ENCODE measurements at regions not wholly inside any gene's neighbourhood (a gene's known extent, or its start where the extent isn't known, plus 50 kb on each side); places are given as distances from the start of the nearest gene placed in this dataset.
"Not testable (repeated sequence)": the region's sequence is repeated elsewhere in the genome, so short reads cannot be mapped to it uniquely, and the experiment has no call there.

GRCh38 chr14:99995700-99996356 lies 69.4 kb upstream of the EVL start:
- H3K9me3 Mint-ChIP-seq: no peaks in the 10 kb centered on the region
- H3K27me3 Mint-ChIP-seq (ENCODE audit: low read depth): no peaks in the 10 kb centered on the region
- H3K27ac Mint-ChIP-seq: no peak overlapping the region
- DNase-seq (peak; percentile 70 to 72), ATAC-seq (replicated peaks in 1 of 2) (peak; percentile 79 to 91)
- H3K4me3 Mint-ChIP-seq: no peak overlapping the region
- peaks cover 0 to 2% of the 10 kb centered on the region in 2 donors for H3K36me3 Mint-ChIP-seq (ENCODE audit: insufficient read depth in 2 of 2)
- H3K4me1 Mint-ChIP-seq (ENCODE audit: low read depth): peaks cover 18% of the 10 kb centered on the region

GRCh38 chr14:99996951-99997571 lies 68.2 kb upstream of the EVL start:
- H3K27ac Mint-ChIP-seq: no peak overlapping the region
- peaks cover 4 to 5% of the 10 kb centered on the region in 2 donors for H3K36me3 Mint-ChIP-seq (ENCODE audit: insufficient read depth in 2 of 2)
- H3K9me3 Mint-ChIP-seq: no peaks in the 10 kb centered on the region
- ATAC-seq (replicated peaks in 1 of 2) (no peak), DNase-seq (no peak)
- peaks cover 18% of the 10 kb centered on the region for H3K4me1 Mint-ChIP-seq (ENCODE audit: low read depth)
- H3K4me3 Mint-ChIP-seq: no peak overlapping the region
- no peaks in the 10 kb centered on the region for H3K27me3 Mint-ChIP-seq (ENCODE audit: low read depth)

- peaks cover 14% of the 10 kb centered on the region for H3K4me1 Mint-ChIP-seq (ENCODE audit: low read depth)
- DNase-seq; H3K27me3 Mint-ChIP-seq (ENCODE audit: low read depth); H3K9me3 Mint-ChIP-seq; H3K4me3 Mint-ChIP-seq; ATAC-seq (replicated peaks in 1 of 2); H3K27ac Mint-ChIP-seq: not testable (repeated sequence)
- H3K36me3 Mint-ChIP-seq (ENCODE audit: insufficient read depth in 2 of 2): peaks cover 8 to 13% of the 10 kb centered on the region in 2 donors
Measured at GRCh38 chr14:100000398-100000797, 64.8 kb upstream of the EVL start.

GRCh38 chr14:100004392-100004791 lies 60.8 kb upstream of the EVL start:
- no peaks in the 10 kb centered on the region for H3K27me3 Mint-ChIP-seq (ENCODE audit: low read depth)
- no peak for DNase-seq
- H3K4me3 Mint-ChIP-seq: no peak overlapping the region
- ATAC-seq (replicated peaks in 1 of 2): no peak
- no peaks in the 10 kb centered on the region for H3K4me1 Mint-ChIP-seq (ENCODE audit: low read depth)
- no peak overlapping the region for H3K27ac Mint-ChIP-seq
- peaks cover 1 to 2% of the 10 kb centered on the region in 2 donors for H3K9me3 Mint-ChIP-seq
- peaks cover 9 to 16% of the 10 kb centered on the region in 2 donors for H3K36me3 Mint-ChIP-seq (ENCODE audit: insufficient read depth in 2 of 2)

GRCh38 chr14:100007254-100007653 lies 58.0 kb upstream of the EVL start:
- peaks cover 2% of the 10 kb centered on the region for H3K4me1 Mint-ChIP-seq (ENCODE audit: low read depth)
- DNase-seq: no peak
- H3K9me3 Mint-ChIP-seq: peaks cover 1 to 2% of the 10 kb centered on the region in 2 donors
- H3K27ac Mint-ChIP-seq: no peak overlapping the region
- no peaks in the 10 kb centered on the region for H3K27me3 Mint-ChIP-seq (ENCODE audit: low read depth)
- no peak for ATAC-seq (replicated peaks in 1 of 2)
- peaks cover 5 to 10% of the 10 kb centered on the region in 2 donors for H3K36me3 Mint-ChIP-seq (ENCODE audit: insufficient read depth in 2 of 2)
- H3K4me3 Mint-ChIP-seq: no peak overlapping the region

- not testable (repeated sequence) for H3K9me3 Mint-ChIP-seq; H3K4me3 Mint-ChIP-seq; ATAC-seq (replicated peaks in 1 of 2); DNase-seq; H3K27me3 Mint-ChIP-seq (ENCODE audit: low read depth); H3K36me3 Mint-ChIP-seq (ENCODE audit: insufficient read depth in 2 of 2); H3K4me1 Mint-ChIP-seq (ENCODE audit: low read depth); H3K27ac Mint-ChIP-seq
Measured at GRCh38 chr14:100009802-100010201, 55.4 kb upstream of the EVL start.

GRCh38 chr14:100010679-100011078 lies 54.5 kb upstream of the EVL start:
- H3K36me3 Mint-ChIP-seq (ENCODE audit: insufficient read depth in 2 of 2): peaks cover 0 to 1% of the 10 kb centered on the region in 2 donors
- H3K4me3 Mint-ChIP-seq: no peak overlapping the region
- H3K27me3 Mint-ChIP-seq (ENCODE audit: low read depth): no peaks in the 10 kb centered on the region
- peaks cover 9% of the 10 kb centered on the region for H3K4me1 Mint-ChIP-seq (ENCODE audit: low read depth)
- DNase-seq: no peak
- ATAC-seq (replicated peaks in 1 of 2): no peak
- H3K9me3 Mint-ChIP-seq: no peaks in the 10 kb centered on the region
- H3K27ac Mint-ChIP-seq: no peak overlapping the region

GRCh38 chr14:100011628-100012325 lies 53.4 kb upstream of the EVL start:
- ATAC-seq (replicated peaks in 1 of 2) (no peak), DNase-seq (no peak)
- Mint-ChIP-seq H3K4me1 (ENCODE audit: low read depth) (peaks cover 9% of the 10 kb centered on the region), H3K27me3 (ENCODE audit: low read depth) (no peaks in the 10 kb centered on the region), H3K36me3 (ENCODE audit: insufficient read depth in 2 of 2) (no peaks in the 10 kb centered on the region), H3K4me3 (no peak overlapping the region), H3K9me3 (no peaks in the 10 kb centered on the region), H3K27ac (no peak overlapping the region)

GRCh38 chr14:100012478-100013327 lies 52.5 kb upstream of the EVL start:
- Mint-ChIP-seq H3K9me3 (no peaks in the 10 kb centered on the region), H3K36me3 (ENCODE audit: insufficient read depth in 2 of 2) (no peaks in the 10 kb centered on the region), H3K27ac (no peak overlapping the region), H3K4me1 (ENCODE audit: low read depth) (peaks cover 9% of the 10 kb centered on the region), H3K27me3 (ENCODE audit: low read depth) (no peaks in the 10 kb centered on the region), H3K4me3 (no peak overlapping the region)
- DNase-seq: no peak
- no peak for ATAC-seq (replicated peaks in 1 of 2)

- Mint-ChIP-seq H3K9me3 (no peaks in the 10 kb centered on the region), H3K27me3 (ENCODE audit: low read depth) (no peaks in the 10 kb centered on the region), H3K4me1 (ENCODE audit: low read depth) (peaks cover 9% of the 10 kb centered on the region), H3K27ac (no peak overlapping the region), H3K36me3 (ENCODE audit: insufficient read depth in 2 of 2) (no peaks in the 10 kb centered on the region), H3K4me3 (no peak overlapping the region)
- DNase-seq (no peak), ATAC-seq (replicated peaks in 1 of 2) (no peak)
Measured at GRCh38 chr14:100015251-100015655, 50.0 kb upstream of the EVL start.
